ENCODE measurements at regions not wholly inside any gene's neighbourhood (a gene's known extent, or its start where the extent isn't known, plus 50 kb on each side); places are given as distances from the start of the nearest gene placed in this dataset.

DNA sequence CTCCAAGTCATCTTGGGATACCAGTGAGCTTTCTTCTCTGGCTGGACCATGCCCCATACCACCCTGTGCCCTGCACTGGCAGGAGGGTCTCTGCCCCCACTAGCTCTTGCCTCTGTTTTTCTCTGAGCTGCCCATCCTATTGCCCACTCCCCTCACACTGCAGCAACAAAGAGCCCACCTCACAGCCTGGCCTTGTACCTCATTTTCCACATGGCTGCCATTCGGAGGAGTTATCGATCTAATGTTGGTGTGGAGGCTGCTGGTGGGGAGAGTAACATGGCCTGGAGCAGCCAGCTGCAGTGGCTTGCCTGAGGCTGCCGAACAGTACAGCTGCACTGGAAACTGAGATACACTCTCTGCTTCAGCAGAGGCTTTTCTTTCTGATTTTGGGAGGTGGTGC, 65.7 kb upstream of the AGBL1 start:
- no peak overlapping the region for H3K4me3 ChIP-seq
- H3K27me3 ChIP-seq = peaks cover 0 to 12% (median 0%) of the 10 kb centered on the region in 4 donors
- intact Hi-C loops (cut with DNase I) = no loop called here
- 20 to 42% methylated on average over 1 to 3 of the region's 3 CpGs for WGBS, 2 donors
- TF ChIP-seq, protein P1, sequence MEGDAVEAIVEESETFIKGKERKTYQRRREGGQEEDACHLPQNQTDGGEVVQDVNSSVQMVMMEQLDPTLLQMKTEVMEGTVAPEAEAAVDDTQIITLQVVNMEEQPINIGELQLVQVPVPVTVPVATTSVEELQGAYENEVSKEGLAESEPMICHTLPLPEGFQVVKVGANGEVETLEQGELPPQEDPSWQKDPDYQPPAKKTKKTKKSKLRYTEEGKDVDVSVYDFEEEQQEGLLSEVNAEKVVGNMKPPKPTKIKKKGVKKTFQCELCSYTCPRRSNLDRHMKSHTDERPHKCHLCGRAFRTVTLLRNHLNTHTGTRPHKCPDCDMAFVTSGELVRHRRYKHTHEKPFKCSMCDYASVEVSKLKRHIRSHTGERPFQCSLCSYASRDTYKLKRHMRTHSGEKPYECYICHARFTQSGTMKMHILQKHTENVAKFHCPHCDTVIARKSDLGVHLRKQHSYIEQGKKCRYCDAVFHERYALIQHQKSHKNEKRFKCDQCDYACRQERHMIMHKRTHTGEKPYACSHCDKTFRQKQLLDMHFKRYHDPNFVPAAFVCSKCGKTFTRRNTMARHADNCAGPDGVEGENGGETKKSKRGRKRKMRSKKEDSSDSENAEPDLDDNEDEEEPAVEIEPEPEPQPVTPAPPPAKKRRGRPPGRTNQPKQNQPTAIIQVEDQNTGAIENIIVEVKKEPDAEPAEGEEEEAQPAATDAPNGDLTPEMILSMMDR (IDR thresholded peaks at IDR 0.05) = no peak
- no peak for TF ChIP-seq POLR2A (IDR thresholded peaks at IDR 0.05)
- no peak for DNase-seq
- no peaks in the 10 kb centered on the region for H3K4me1 ChIP-seq
- H3K27ac ChIP-seq = no peak overlapping the region
- no peaks in the 10 kb centered on the region for H3K36me3 ChIP-seq
- H3K9me3 ChIP-seq = no peaks in the 10 kb centered on the region

DNA sequence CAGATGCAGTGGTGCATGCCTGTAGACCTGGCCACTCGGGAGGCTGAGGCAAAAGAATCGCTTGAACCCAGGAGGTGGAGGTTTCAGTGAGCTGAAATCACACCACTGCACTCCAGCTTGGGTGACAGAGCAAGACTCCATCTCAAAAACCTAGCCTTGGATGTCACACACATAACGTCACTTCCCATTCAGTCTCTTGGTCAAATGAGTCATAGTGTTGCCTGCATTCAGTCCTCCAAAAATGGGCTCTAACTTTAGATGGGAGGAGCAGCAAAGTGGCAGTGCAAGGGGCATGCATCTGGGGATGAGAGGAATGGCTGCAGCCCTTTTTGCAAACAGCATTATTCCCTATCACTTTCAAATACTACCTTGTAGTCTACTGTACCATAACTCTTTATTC, 62.9 kb upstream of the AGBL1 start:
- Histone ChIP-seq H3K27me3 (peaks cover 0 to 12% (median 0%) of the 10 kb centered on the region in 4 donors), H3K9me3 (no peaks in the 10 kb centered on the region), H3K36me3 (no peaks in the 10 kb centered on the region), H3K4me1 (no peaks in the 10 kb centered on the region), H3K27ac (no peak overlapping the region), H3K4me3 (no peak overlapping the region)
- intact Hi-C loops (cut with DNase I) = no loop called here
- WGBS, 2 donors = 61 to 66% methylated on average over 2 to 3 of the region's 3 CpGs
- DNase-seq = no peak
- TF ChIP-seq, protein P1 (IDR thresholded peaks at IDR 0.05) = no peak
- TF ChIP-seq POLR2A (IDR thresholded peaks at IDR 0.05) = no peak

DNA sequence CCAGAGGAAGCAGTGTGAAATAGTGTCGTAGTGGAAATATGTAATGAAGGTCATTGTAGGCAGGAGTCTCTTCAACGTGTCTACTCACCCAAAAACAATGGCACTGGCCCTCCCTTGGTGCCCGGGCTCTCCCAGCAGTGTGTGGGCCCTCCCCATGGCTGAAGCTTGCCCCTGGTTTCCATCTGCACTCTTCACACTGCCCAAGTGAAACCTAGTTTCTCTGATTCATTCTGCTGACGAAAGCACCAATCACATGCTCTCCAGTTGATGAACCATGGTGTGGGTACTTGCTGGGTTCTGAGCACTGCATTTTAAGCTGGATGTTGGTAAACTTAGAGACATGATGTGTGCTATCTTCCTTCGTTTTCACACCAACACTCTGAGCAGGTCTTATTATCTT, 61.0 kb upstream of the AGBL1 start:
- WGBS, 2 donors = 63 to 65% methylated on average over 5 of the region's 5 CpGs

DNA sequence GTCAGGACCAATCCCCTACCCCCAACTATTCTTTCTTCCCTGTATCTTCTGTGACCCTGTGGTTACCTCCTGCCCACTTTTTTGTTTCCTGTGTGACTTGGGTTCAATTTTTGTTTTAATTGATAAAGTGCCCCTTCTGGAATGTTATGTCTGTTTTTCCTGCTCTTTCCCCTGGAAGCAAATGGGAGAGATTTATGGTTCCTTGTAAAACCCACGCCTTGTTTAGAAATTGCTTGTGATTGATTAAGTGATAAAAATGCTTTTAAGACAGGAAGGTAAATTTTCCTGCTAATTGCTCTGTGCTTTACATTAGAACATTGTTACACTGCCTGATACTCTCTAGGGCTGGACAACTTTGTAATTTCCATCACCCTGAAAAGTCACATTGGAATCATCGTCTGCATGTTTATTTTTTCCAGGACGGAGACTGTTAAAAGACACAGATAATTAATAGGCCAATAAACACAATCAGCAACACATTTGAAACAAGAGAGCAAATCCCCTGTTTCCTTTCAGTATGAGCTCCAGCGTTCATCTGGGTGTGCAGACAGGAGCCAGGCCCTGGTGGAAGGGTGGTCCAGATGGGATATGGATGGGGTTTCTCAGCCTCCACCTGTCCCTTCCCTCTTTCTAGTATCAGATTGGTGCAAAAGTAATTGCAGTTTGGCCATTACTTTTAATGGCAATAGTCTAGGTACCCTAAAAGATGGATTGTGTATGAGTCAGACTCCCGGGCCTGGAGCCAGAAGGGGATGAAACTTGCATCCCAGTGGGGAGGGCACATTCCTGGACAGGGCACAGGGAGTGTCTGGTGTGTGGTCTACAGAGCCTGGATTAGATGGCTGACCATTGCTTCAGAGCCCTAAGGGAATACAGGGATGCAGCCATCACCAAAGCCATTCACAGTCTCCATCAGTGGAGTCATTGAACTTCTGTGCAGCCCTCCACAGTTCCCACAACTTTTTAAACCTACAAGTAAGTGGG, 58.1 kb upstream of the AGBL1 start:
- Histone ChIP-seq H3K4me3 (no peak overlapping the region), H3K4me1 (no peaks in the 10 kb centered on the region), H3K27me3 (no peaks in the 10 kb centered on the region), H3K9me3 (no peaks in the 10 kb centered on the region), H3K36me3 (no peaks in the 10 kb centered on the region), H3K27ac (no peak overlapping the region)
- WGBS, 2 donors = 26 to 33% methylated on average over 5 of the region's 5 CpGs
- no peak for TF ChIP-seq POLR2A (IDR thresholded peaks at IDR 0.05)
- TF ChIP-seq, protein P1 (IDR thresholded peaks at IDR 0.05) = no peak
- intact Hi-C loops (cut with DNase I) = no loop called here
- DNase-seq = no peak

More for the DNA sequence above, 61.0 kb upstream of the AGBL1 start:
- DNase-seq = no peak
- no peak overlapping the region for H3K27ac ChIP-seq
- H3K4me3 ChIP-seq = no peak overlapping the region
- intact Hi-C loops (cut with DNase I) = no loop called here
- H3K9me3 ChIP-seq = no peaks in the 10 kb centered on the region
- peaks cover 0 to 12% (median 0%) of the 10 kb centered on the region in 4 donors for H3K27me3 ChIP-seq
- no peaks in the 10 kb centered on the region for H3K36me3 ChIP-seq
- no peaks in the 10 kb centered on the region for H3K4me1 ChIP-seq
- TF ChIP-seq, protein P1 (IDR thresholded peaks at IDR 0.05) = no peak

DNA sequence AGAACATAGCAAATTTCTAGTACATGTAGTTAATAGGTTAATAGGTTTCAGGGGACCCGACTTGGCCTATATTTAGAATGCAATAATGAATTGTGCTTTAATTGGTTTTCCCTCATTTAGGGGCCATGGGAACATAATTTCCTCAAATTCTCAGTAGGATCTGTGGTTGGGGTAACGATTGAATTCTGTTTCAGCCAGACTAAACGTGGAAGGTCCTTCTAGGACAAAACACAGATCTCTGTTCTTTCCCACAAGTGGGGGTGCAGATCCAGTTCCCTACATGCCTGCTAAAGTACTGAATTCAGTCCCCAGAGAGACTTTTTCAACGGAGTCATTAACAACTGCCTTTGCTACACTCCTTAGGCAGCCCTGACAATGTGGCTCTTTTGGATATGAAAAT, 50.7 kb upstream of the AGBL1 start:
- H3K9me3 ChIP-seq = no peaks in the 10 kb centered on the region
- no peaks in the 10 kb centered on the region for H3K27me3 ChIP-seq
- no peak overlapping the region for H3K27ac ChIP-seq
- TF ChIP-seq, protein P1 (IDR thresholded peaks at IDR 0.05) = no peak
- no peak for TF ChIP-seq POLR2A (IDR thresholded peaks at IDR 0.05)
- 57 to 59% methylated on average over 4 of the region's 4 CpGs for WGBS, 2 donors
- intact Hi-C loops (cut with DNase I) = no loop called here
- H3K36me3 ChIP-seq = no peaks in the 10 kb centered on the region
- DNase-seq = no peak
- H3K4me1 ChIP-seq = no peaks in the 10 kb centered on the region
- no peak overlapping the region for H3K4me3 ChIP-seq
